HG03460 (cell line): ENCODE measurements at regions not wholly inside any gene's neighbourhood (a gene's known extent, or its start where the extent isn't known, plus 50 kb on each side); places are given as distances from the start of the nearest gene placed in this dataset.
"Not testable (repeated sequence)": the region's sequence is repeated elsewhere in the genome, so short reads cannot be mapped to it uniquely, and the experiment has no call there.

Source experiments
- ATAC-seq: cut with Tn5 transposase; IDR thresholded peaks from one replicate; pipeline ENCODE4 v1.9.1; 2021; ENCODE audit not compliant: unreplicated experiment

- no peak for ATAC-seq
These were observed 140.9 kb downstream of the DLL1 start for GRCh38 chr6:170149681-170150589.

- no peak for ATAC-seq
These were observed 142.0 kb downstream of the DLL1 start for GRCh38 chr6:170148709-170149470.

- ATAC-seq = no peak
These were observed 142.8 kb downstream of the DLL1 start for GRCh38 chr6:170147832-170148708.

GRCh38 chr6:170147056-170147787 is 143.7 kb downstream of the DLL1 start:
- no peak for ATAC-seq

- no peak for ATAC-seq
These were observed 144.2 kb downstream of the DLL1 start for GRCh38 chr6:170146640-170147039.

- ATAC-seq = not testable (repeated sequence)
These were observed 144.7 kb downstream of the DLL1 start for GRCh38 chr6:170146131-170146530.

- not testable (repeated sequence) for ATAC-seq
These were observed 145.2 kb downstream of the DLL1 start for GRCh38 chr6:170145716-170146115.

GRCh38 chr6:170145272-170145592 is 145.6 kb downstream of the DLL1 start:
- no peak for ATAC-seq

- ATAC-seq = no peak
These were observed 146.2 kb downstream of the DLL1 start for GRCh38 chr6:170144571-170145271.

- ATAC-seq = no peak
These were observed 147.3 kb downstream of the DLL1 start for GRCh38 chr6:170143401-170144150.

- ATAC-seq = no peak
These were observed 148.3 kb downstream of the DLL1 start for GRCh38 chr6:170142559-170142958.

GRCh38 chr6:170141061-170141460 is 149.8 kb downstream of the DLL1 start:
- ATAC-seq = not testable (repeated sequence)

GRCh38 chr6:170140129-170140528 is 150.7 kb downstream of the DLL1 start:
- no peak for ATAC-seq

- ATAC-seq = no peak
These were observed 151.3 kb downstream of the DLL1 start for GRCh38 chr6:170139531-170139930.

- not testable (repeated sequence) for ATAC-seq
These were observed 151.8 kb downstream of the DLL1 start for GRCh38 chr6:170139046-170139445.

- no peak for ATAC-seq
These were observed 152.7 kb downstream of the DLL1 start for GRCh38 chr6:170137911-170138910.

- no peak for ATAC-seq
These were observed 153.5 kb downstream of the DLL1 start for GRCh38 chr6:170137176-170137891.
